ENCODE measurements at regions not wholly inside any gene's neighbourhood (a gene's known extent, or its start where the extent isn't known, plus 50 kb on each side); places are given as distances from the start of the nearest gene placed in this dataset.
"Not testable (repeated sequence)": the region's sequence is repeated elsewhere in the genome, so short reads cannot be mapped to it uniquely, and the experiment has no call there.

- not testable (repeated sequence) for DNase-seq (ENCODE audit: extremely low spot score); H3K27ac ChIP-seq (ENCODE audit: low read depth); H3K4me1 ChIP-seq (ENCODE audit: insufficient read depth); H3K36me3 ChIP-seq (ENCODE audit: insufficient read depth); H3K4me3 ChIP-seq (ENCODE audit: low read depth, low read length)
- 97% methylated on average over 6 of the region's 6 CpGs for WGBS
Observed at GRCh38 chr5:21488828-21489227, 1364.3 kb downstream of the CDH12 start.

GRCh38 chr5:21485458-21486000 is 1367.6 kb downstream of the CDH12 start:
- H3K4me1 ChIP-seq (ENCODE audit: insufficient read depth); DNase-seq (ENCODE audit: extremely low spot score): not testable (repeated sequence)

GRCh38 chr5:21484498-21484889 is 1368.7 kb downstream of the CDH12 start:
- H3K4me1 ChIP-seq (ENCODE audit: insufficient read depth); H3K27ac ChIP-seq (ENCODE audit: low read depth); H3K4me3 ChIP-seq (ENCODE audit: low read depth, low read length); H3K36me3 ChIP-seq (ENCODE audit: insufficient read depth); DNase-seq (ENCODE audit: extremely low spot score): not testable (repeated sequence)
- WGBS, result 97% methylated on average over 15 of the region's 19 CpGs

More at GRCh38 chr5:21485458-21486000, 1367.6 kb downstream of the CDH12 start:
- not testable (repeated sequence) for H3K27ac ChIP-seq (ENCODE audit: low read depth); H3K36me3 ChIP-seq (ENCODE audit: insufficient read depth); H3K4me3 ChIP-seq (ENCODE audit: low read depth, low read length)
- 96% methylated on average over 7 of the region's 7 CpGs for WGBS

- not testable (repeated sequence) for H3K4me3 ChIP-seq (ENCODE audit: low read depth, low read length); H3K27ac ChIP-seq (ENCODE audit: low read depth); H3K4me1 ChIP-seq (ENCODE audit: insufficient read depth); DNase-seq (ENCODE audit: extremely low spot score); H3K36me3 ChIP-seq (ENCODE audit: insufficient read depth)
- 98% methylated on average over 19 of the region's 19 CpGs for WGBS
Observed at GRCh38 chr5:21483790-21484497, 1369.2 kb downstream of the CDH12 start.

GRCh38 chr5:21482983-21483650 is 1370.0 kb downstream of the CDH12 start:
- not testable (repeated sequence) for H3K36me3 ChIP-seq (ENCODE audit: insufficient read depth); H3K4me1 ChIP-seq (ENCODE audit: insufficient read depth); H3K4me3 ChIP-seq (ENCODE audit: low read depth, low read length); DNase-seq (ENCODE audit: extremely low spot score); H3K27ac ChIP-seq (ENCODE audit: low read depth)
- WGBS, result 94% methylated on average over 19 of the region's 22 CpGs

- DNase-seq (ENCODE audit: extremely low spot score); H3K4me3 ChIP-seq (ENCODE audit: low read depth, low read length); H3K27ac ChIP-seq (ENCODE audit: low read depth); H3K36me3 ChIP-seq (ENCODE audit: insufficient read depth); H3K4me1 ChIP-seq (ENCODE audit: insufficient read depth): not testable (repeated sequence)
- 83% methylated on average over 13 of the region's 13 CpGs for WGBS
Observed at GRCh38 chr5:21482522-21482921, 1370.6 kb downstream of the CDH12 start.

GRCh38 chr5:21481320-21482270 is 1371.5 kb downstream of the CDH12 start:
- WGBS, result 87% methylated on average over 24 of the region's 24 CpGs
- not testable (repeated sequence) for H3K4me3 ChIP-seq (ENCODE audit: low read depth, low read length); DNase-seq (ENCODE audit: extremely low spot score); H3K27ac ChIP-seq (ENCODE audit: low read depth); H3K4me1 ChIP-seq (ENCODE audit: insufficient read depth); H3K36me3 ChIP-seq (ENCODE audit: insufficient read depth)

GRCh38 chr5:21480054-21480453 is 1373.1 kb downstream of the CDH12 start:
- not testable (repeated sequence) for H3K4me1 ChIP-seq (ENCODE audit: insufficient read depth); H3K36me3 ChIP-seq (ENCODE audit: insufficient read depth); H3K27ac ChIP-seq (ENCODE audit: low read depth); DNase-seq (ENCODE audit: extremely low spot score); H3K4me3 ChIP-seq (ENCODE audit: low read depth, low read length)
- WGBS, result 94% methylated on average over 3 of the region's 4 CpGs

GRCh38 chr5:21473981-21474380 is 1379.2 kb downstream of the CDH12 start:
- not testable (repeated sequence) for H3K36me3 ChIP-seq (ENCODE audit: insufficient read depth); DNase-seq (ENCODE audit: extremely low spot score); H3K4me1 ChIP-seq (ENCODE audit: insufficient read depth); H3K27ac ChIP-seq (ENCODE audit: low read depth); H3K4me3 ChIP-seq (ENCODE audit: low read depth, low read length)
- 90% methylated on average over 5 of the region's 6 CpGs for WGBS

- H3K27ac ChIP-seq (ENCODE audit: low read depth); DNase-seq (ENCODE audit: extremely low spot score); H3K4me1 ChIP-seq (ENCODE audit: insufficient read depth); H3K36me3 ChIP-seq (ENCODE audit: insufficient read depth); H3K4me3 ChIP-seq (ENCODE audit: low read depth, low read length): not testable (repeated sequence)
- 97% methylated on average over 13 of the region's 13 CpGs for WGBS
Observed at GRCh38 chr5:21473436-21473835, 1379.7 kb downstream of the CDH12 start.

- H3K36me3 ChIP-seq (ENCODE audit: insufficient read depth); H3K4me3 ChIP-seq (ENCODE audit: low read depth, low read length): not testable (repeated sequence)
- 96% methylated on average over 3 of the region's 3 CpGs for WGBS
Observed at GRCh38 chr5:21471691-21472090, 1381.5 kb downstream of the CDH12 start.

GRCh38 chr5:21469523-21470101 is 1383.5 kb downstream of the CDH12 start:
- not testable (repeated sequence) for H3K4me1 ChIP-seq (ENCODE audit: insufficient read depth); H3K4me3 ChIP-seq (ENCODE audit: low read depth, low read length); DNase-seq (ENCODE audit: extremely low spot score); H3K36me3 ChIP-seq (ENCODE audit: insufficient read depth); H3K27ac ChIP-seq (ENCODE audit: low read depth)
- 78% methylated on average over 6 of the region's 6 CpGs for WGBS

More at GRCh38 chr5:21471691-21472090, 1381.5 kb downstream of the CDH12 start:
- H3K4me1 ChIP-seq (ENCODE audit: insufficient read depth); DNase-seq (ENCODE audit: extremely low spot score); H3K27ac ChIP-seq (ENCODE audit: low read depth): not testable (repeated sequence)

- 100% methylated on average over 2 of the region's 5 CpGs for WGBS
- H3K4me3 ChIP-seq (ENCODE audit: low read depth, low read length); H3K27ac ChIP-seq (ENCODE audit: low read depth): not testable (repeated sequence)
Observed at GRCh38 chr5:21467544-21467943, 1385.6 kb downstream of the CDH12 start.

More at GRCh38 chr5:21467544-21467943, 1385.6 kb downstream of the CDH12 start:
- not testable (repeated sequence) for DNase-seq (ENCODE audit: extremely low spot score); H3K36me3 ChIP-seq (ENCODE audit: insufficient read depth); H3K4me1 ChIP-seq (ENCODE audit: insufficient read depth)

Measured in urinary bladder (tissue), 3 donors.